NCI-H146 treated with DMSO at 0.1 percent for 48 hours (cell line): ENCODE measurements at regions not wholly inside any gene's neighbourhood (a gene's known extent, or its start where the extent isn't known, plus 50 kb on each side); places are given as distances from the start of the nearest gene placed in this dataset.
"Not testable (repeated sequence)": the region's sequence is repeated elsewhere in the genome, so short reads cannot be mapped to it uniquely, and the experiment has no call there.

ENCODE experiments used
- DNase-seq: peaks from one replicate; lab custom pipeline; 2025; ENCODE audit not compliant: unreplicated experiment; lab: John Stamatoyannopoulos, UW

GRCh38 chr7:95863-96260 is 96.5 kb upstream of the FAM20C start:
- DNase-seq, result no peak

DNA sequence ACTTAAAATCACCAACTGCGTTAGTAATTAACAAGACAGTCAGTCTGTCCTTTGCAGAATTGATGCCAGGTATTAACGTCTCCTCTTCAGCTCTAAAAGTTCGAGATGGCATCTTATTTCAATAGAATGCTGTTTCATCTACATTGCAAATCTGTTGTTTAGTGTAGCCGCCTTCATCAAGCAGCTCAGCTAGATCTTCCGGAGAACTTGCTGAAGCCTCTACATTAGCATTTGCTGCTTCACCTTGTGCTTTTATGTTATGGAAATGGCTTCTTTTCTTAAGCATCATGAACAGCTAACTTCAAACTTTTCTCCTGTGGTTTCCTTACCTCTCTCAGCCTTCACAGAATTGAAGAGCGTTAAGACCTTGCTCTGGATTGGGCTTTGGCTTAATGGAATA is 95.5 kb upstream of the FAM20C start:
- no peak for DNase-seq

DNA sequence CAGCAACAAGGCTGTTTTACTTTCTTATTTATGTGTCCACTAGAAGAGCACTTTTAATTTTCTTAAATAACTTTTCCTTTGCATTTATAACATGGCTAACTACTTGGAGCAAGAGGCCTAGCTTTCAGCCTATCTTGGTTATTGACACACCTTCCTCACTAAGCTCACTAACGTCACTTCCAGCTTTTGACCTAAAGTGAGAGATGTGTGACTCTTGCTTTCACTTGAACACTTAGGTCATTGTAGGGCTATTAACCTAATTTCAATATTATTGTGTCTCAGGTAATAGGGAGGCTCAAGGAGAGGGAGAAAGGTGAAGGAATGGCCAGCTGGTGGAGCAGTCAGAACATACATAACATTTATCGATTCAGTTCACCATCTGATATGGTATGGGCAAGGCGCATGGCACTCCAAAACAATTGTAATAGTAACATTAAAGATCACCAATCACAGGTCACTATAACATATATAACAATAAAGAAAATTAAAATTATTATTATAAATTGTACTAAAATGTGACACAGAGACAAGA is 95.0 kb upstream of the FAM20C start:
- DNase-seq, result no peak

DNA sequence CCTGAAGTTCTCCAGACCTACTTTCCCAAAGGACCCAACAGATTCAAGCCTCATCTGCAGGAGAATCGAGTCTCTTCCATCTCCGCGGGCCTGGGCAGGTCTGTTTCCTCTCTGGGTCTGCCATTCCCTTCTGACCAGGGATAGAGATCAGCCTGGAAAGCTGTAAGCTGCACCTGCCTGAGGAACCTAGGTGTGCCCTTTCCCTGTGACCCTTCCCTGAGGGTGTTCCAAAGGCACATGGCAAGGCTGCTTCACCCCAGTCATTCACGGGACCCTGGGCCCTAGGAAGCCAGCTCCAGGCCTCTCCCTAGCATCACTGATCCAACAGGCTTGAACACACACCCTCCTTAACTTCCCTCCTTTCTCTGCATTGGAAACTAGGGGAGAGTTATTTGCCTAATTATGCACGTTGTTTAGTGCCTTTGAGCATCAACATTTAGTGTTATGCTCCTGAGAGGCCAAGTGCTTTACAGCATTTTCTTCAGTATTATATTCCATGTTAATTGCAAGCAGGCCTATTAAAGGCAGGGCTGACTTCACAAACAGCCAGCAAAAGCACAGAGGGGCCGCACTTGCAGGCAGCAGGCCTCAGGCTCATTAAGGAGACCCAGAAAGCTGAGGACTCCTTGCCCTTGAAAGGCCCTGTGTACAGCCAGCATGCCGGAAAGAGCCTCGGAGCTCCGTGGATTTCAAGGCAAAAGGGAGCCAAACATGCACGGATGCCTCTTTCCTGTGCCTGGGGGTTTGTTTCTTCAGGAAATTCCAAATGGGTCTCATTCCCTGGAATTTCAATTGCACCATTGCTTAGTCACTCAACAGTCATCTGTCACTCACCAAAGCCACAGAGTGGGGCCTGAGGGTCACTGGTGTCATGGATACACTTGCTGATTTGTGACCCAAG is 91.0 kb upstream of the FAM20C start:
- no peak for DNase-seq

GRCh38 chr7:102047-102711 is 90.2 kb upstream of the FAM20C start:
- DNase-seq, result no peak

DNA sequence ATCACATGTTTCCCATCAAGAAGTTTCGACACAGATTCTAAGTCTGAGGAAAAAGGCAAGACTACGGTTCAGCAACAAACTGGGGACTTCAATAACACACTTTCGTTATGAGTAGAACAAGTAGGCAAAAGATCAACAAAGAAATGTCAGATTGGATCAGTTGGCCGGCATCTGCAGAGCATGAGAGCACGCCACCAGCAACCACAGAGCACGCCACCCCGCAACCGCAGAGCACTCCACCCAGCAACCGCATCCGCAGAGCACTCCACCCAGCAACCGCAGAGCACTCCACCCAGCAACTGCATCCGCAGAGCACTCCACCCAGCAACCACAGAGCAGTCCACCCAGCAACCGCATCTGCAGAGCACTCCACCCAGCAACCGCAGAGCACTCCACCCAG is 89.7 kb upstream of the FAM20C start:
- no peak for DNase-seq

DNA sequence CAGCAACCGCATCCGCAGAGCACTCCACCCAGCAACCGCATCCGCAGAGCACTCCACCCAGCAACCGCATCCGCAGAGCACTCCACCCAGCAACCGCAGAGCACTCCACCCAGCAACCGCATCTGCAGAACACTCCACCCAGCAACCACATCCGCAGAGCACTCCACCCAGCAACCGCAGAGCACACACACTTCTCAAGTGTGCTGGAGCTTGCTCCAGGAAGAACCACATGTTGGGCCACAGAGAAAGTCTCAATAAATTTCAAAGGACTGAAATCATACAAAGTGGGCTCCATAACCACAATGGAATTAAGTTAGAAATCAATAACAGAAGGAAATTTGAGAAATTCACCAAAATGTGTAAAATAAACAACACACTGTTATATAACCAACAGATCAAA is 88.4 kb upstream of the FAM20C start:
- not testable (repeated sequence) for DNase-seq

DNA sequence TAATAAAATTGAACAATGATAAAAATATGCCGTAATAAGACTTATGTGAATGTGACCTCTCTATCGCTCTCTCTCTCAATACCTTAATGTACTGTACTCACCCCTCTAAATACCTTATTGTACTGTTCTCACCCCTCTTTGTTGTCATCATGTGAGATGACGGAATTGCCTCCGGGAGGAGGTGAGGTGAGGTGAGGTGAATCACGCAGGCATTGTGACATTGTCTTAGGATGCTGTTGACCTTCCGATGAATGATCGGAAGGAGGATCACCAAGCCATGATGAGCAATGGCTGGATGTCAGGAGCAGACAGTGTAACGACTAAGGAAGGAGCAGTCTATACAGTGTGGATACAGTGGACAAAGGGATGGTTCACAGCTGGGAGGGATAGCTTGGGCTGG is 87.4 kb upstream of the FAM20C start:
- no peak for DNase-seq

DNA sequence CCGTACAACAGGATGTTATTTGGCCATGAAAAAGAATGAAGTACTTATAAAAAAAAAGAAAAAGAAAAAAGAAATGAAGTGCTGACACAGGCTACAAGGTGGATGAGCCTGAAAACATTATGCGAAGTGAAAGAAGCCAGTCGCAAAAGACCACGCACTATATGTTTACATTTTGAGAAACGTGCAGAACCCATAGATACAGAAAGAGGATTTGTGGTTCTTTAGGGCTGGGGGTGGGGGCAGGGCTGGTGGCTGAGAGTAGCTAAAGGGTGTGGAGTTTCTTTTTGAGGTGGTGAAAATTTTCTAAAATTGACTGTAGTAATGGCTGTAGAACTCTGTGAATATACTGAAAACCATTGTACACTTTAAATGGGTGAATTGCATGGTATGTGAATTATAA is 86.0 kb upstream of the FAM20C start:
- DNase-seq, result no peak

DNA sequence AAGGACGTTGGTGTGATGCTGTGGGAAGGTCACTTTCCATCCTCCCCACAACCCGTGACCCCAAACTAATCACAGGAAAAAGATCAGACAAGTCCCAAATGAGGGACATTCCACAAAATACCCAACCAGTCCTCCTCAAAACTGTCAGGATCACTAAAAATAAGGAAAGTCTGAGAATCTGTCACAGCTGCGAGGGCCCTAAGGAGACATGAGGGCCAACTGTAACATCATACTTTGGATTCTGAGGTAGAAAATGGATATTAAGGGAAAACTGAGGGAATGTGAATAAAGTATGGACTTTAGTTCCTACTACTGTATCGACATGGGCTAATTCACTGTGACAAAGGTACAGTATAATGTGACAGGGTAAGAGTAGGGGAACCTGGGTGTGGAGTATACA is 85.1 kb upstream of the FAM20C start:
- DNase-seq, result no peak

GRCh38 chr7:107907-108306 is 84.5 kb upstream of the FAM20C start:
- DNase-seq, result no peak

GRCh38 chr7:109094-109493 is 83.3 kb upstream of the FAM20C start:
- no peak for DNase-seq

- DNase-seq, result no peak
Observed at GRCh38 chr7:109898-110556, 82.3 kb upstream of the FAM20C start.

- no peak for DNase-seq
Observed at GRCh38 chr7:110557-111232, 81.7 kb upstream of the FAM20C start.

GRCh38 chr7:111591-111990 is 80.8 kb upstream of the FAM20C start:
- DNase-seq, result no peak

DNA sequence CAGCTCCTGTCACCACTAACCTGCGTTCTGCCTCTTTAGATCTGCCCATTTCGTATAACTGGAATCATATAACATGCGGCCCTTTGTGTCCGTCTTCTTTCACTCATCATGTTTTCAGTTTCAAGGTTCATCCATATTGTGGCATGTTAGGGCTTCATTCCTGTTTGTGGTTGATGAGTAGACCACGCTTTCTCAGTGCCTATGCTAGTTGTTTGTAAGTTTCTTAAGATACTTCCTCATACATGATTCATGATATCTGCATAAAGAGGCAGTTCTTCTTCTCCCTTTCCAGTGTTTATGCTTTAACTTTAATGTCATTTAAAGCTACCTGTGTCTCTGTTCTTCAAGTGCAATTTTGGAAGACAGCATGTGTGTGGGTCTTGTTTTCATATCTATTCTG is 79.5 kb upstream of the FAM20C start:
- DNase-seq, result no peak

DNA sequence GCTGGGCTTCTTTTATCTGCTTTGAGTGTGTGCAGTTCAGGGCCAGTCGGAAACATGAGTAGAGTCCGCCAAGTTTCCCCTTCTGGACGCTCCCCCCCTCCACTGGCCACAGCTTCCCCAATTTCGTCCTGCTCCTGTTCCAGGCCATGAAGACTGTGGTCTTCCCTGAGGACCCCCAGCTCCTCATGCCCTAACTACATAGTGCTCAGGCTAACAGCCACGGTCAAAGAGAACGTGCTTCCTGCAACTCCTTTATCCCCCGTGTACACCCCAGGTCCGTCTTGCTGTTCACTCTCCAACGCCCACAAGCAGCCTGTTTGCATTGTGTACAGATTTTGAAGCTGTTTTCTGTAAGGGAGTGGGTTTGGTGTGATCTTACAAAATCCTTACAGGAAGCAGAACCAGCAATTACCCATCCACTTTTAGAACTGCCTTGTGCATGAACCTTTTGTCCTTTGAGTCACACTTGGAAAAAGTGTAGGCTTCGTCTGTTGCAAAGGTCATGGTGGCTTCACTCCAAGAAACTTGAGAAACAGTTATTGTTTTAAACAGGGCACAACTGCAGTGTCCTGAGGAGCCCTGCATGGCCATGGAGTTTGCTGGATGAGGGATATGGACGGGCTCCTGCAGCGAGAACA is 77.0 kb upstream of the FAM20C start:
- no peak for DNase-seq

DNA sequence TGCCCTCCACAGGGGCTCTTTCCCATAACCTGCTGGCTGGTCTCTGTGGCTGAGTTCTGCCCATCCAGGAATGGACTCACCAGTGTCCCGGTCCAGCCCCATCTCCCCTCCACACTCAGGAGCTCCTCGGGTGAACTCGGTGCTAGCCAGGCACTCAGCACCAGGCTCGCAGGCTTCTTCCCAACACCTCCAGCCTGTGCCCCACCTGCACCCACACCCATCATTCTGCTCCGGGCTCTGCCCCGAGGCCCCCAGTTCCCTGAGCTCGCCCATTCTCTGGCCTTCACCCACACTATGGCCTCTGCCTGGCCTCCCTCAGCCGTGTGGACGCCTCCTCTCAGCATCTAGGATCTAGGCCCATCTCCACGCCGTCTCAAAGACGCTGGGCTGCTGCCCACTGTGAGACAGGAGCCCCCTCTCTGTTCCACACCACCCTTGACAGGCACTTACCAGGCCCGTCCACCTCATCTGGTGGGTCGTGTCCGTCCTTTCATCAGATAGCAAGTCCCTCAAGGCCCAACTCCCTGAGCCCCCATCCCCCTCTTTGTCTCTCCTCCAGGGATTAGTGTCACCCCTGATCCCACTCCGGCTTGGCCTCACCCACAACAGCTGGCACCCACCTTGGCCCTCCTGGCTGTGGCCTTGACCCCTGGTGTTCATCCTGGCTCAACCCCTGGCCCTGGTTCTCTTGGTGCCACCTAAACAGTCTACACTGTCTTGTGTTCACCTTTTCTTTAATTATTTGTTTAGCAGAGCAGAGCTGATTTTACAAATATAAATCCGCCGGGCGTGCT is 76.0 kb upstream of the FAM20C start:
- no peak for DNase-seq

DNA sequence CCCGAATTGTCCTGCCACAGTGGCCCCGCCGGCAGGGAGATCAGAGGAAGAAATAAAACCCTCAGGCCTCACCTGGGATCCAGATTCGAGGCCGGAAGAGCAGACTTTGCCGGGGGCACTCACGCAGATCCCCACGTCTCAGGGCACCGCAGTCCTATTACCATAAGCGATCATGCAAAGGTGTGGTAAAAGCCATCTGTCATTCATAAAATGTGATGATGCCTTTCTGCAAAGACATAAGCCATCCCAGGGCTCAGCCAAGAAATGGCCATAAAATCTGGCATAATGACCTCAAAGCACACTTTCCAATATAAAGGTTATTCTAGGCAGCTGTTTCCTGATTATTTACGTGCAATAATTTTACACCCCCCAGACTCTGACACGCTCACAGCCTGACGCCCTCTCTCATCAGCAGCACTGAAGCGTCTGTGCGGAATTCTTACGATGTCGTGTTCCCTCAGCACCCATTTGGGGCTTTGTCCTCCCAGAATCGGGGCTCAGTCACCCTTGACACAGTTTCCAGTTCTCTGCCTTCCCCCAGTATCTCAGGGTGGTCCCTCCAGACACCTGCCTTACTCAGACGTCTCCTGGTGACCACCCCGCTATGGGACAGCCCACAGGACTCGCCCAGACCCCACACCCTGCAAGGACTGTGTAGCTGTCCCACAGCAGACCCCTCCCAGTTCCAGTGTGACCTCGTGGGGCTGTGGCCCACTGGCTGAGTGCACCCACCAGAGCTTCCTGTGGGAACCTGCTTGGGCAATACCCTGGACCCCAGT is 74.3 kb upstream of the FAM20C start:
- DNase-seq, result no peak
